HFFc6 (cell line): ENCODE measurements at regions not wholly inside any gene's neighbourhood (a gene's known extent, or its start where the extent isn't known, plus 50 kb on each side); places are given as distances from the start of the nearest gene placed in this dataset.

ENCODE experiments used
- DNase-seq: peaks from one replicate; pipeline ENCODE4 v3.0.0-alpha.2; 2018
- H3K27ac Mint-ChIP-seq: 2 replicates; pipeline ENCODE4 v1.8.0; 2020; ENCODE audit warnings: mild to moderate bottlenecking, mixed read lengths
- H3K27me3 Mint-ChIP-seq: 2 replicates; pipeline ENCODE4 v1.8.0; 2021; ENCODE audit warnings: mild to moderate bottlenecking, moderate library complexity, mixed read lengths; ENCODE audit not compliant: insufficient read depth
- H3K36me3 Mint-ChIP-seq: 2 replicates; pipeline ENCODE4 v1.8.0; 2021; ENCODE audit warnings: low read depth, mixed read lengths
- H3K4me1 Mint-ChIP-seq: 2 replicates; pipeline ENCODE4 v1.8.0; 2020; ENCODE audit warnings: low read depth, mixed read lengths
- H3K4me3 Mint-ChIP-seq: 2 replicates; pipeline ENCODE4 v1.8.0; 2020; ENCODE audit warnings: mild to moderate bottlenecking, moderate library complexity, mixed read lengths
- H3K9me3 Mint-ChIP-seq: 2 replicates; pipeline ENCODE4 v1.8.0; 2020; ENCODE audit warnings: mild to moderate bottlenecking, mixed read lengths
- TF ChIP-seq, protein P1 (sequence below): fragments of 200-600 bp; sonication (generic); IDR thresholded peaks from 2 replicates; pipeline ENCODE4 v1.5.0; 2021; ENCODE audit warnings: antibody characterized with exemption, mild to moderate bottlenecking

DNA sequence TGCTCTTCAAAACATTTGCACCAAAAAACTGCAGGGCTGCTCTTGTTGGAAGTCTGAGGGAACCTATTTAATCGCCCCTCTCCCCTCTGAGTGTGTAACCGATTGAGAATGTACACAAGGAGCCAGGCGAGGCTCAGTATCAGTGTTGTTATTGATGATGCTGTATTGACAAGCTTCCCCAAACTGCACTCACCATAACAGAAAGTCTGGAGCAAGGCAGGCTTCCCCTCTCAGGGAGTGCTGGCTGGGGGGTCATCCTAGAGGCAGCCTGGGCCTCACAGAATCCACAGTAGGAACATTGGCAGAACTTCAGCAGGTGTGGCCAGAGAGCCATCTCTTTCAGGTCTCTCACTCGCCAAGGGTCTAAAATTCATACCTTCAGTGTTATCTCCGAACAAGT, 58.1 kb upstream of the TUNAR start:
- Mint-ChIP-seq H3K27ac (no peak overlapping the region), H3K9me3 (peaks cover 40% of the 10 kb centered on the region), H3K27me3 (peaks cover 1% of the 10 kb centered on the region; the same call in 1 of the 2 replicates), H3K4me3 (no peak overlapping the region), H3K4me1 (no peaks in the 10 kb centered on the region), H3K36me3 (peaks cover 5% of the 10 kb centered on the region; the same call in 1 of the 2 replicates)
- TF ChIP-seq, protein P1, sequence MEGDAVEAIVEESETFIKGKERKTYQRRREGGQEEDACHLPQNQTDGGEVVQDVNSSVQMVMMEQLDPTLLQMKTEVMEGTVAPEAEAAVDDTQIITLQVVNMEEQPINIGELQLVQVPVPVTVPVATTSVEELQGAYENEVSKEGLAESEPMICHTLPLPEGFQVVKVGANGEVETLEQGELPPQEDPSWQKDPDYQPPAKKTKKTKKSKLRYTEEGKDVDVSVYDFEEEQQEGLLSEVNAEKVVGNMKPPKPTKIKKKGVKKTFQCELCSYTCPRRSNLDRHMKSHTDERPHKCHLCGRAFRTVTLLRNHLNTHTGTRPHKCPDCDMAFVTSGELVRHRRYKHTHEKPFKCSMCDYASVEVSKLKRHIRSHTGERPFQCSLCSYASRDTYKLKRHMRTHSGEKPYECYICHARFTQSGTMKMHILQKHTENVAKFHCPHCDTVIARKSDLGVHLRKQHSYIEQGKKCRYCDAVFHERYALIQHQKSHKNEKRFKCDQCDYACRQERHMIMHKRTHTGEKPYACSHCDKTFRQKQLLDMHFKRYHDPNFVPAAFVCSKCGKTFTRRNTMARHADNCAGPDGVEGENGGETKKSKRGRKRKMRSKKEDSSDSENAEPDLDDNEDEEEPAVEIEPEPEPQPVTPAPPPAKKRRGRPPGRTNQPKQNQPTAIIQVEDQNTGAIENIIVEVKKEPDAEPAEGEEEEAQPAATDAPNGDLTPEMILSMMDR = no peak
- no peak for DNase-seq

DNA sequence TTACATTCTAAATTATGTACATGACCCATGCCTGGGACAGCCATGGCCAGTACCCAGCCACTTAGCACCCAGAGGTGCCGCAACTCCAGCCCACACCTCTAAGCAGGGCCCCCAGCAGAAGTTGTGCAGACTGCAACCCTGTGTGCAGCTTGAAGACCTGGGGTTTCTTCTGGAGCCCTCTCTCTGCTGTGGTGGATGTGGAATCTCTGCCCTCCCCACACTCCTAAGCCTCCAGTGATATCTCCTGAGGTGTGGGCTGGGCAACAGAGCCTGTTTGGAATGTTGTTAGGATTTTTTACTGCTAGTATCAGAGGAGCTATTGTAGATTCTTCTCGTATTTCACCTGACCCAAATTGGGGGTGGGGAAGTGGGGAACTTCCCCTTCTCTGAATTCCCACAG, 59.4 kb upstream of the TUNAR start:
- DNase-seq = no peak
- peaks cover 1% of the 10 kb centered on the region; the same call in 1 of the 2 replicates for H3K27me3 Mint-ChIP-seq
- H3K4me3 Mint-ChIP-seq = no peak overlapping the region
- TF ChIP-seq, protein P1 = no peak
- no peaks in the 10 kb centered on the region for H3K4me1 Mint-ChIP-seq
- peaks cover 40% of the 10 kb centered on the region; the same call in 1 of the 2 replicates for H3K9me3 Mint-ChIP-seq
- H3K27ac Mint-ChIP-seq = no peak overlapping the region
- H3K36me3 Mint-ChIP-seq = peaks cover 5% of the 10 kb centered on the region; the same call in 1 of the 2 replicates

DNA sequence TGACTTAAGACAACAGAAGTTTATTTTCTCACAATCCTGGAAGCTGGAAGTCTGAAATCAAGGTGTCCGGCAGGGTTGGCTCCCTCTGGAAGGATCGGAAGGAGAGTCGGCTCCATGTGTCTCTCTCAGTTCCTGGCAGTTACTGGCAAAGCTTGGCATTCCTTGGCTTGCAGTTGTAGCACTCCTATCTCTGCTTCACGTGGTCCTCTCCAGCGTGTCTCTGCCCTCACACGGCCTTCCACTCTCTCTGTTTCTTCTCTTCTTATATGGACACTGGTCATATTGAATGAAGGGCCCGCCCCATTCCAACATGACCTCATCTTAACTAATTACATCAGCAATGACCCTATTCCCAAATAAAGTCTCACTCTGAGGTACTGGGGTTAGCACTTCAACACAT, 60.1 kb upstream of the TUNAR start:
- no peak overlapping the region for H3K27ac Mint-ChIP-seq
- H3K9me3 Mint-ChIP-seq = peaks cover 43% of the 10 kb centered on the region; the same call in 1 of the 2 replicates
- TF ChIP-seq, protein P1 = no peak
- DNase-seq = no peak
- H3K36me3 Mint-ChIP-seq = peaks cover 5% of the 10 kb centered on the region; the same call in 1 of the 2 replicates
- H3K4me1 Mint-ChIP-seq = no peaks in the 10 kb centered on the region
- H3K27me3 Mint-ChIP-seq = peaks cover 1% of the 10 kb centered on the region; the same call in 1 of the 2 replicates
- H3K4me3 Mint-ChIP-seq = no peak overlapping the region

DNA sequence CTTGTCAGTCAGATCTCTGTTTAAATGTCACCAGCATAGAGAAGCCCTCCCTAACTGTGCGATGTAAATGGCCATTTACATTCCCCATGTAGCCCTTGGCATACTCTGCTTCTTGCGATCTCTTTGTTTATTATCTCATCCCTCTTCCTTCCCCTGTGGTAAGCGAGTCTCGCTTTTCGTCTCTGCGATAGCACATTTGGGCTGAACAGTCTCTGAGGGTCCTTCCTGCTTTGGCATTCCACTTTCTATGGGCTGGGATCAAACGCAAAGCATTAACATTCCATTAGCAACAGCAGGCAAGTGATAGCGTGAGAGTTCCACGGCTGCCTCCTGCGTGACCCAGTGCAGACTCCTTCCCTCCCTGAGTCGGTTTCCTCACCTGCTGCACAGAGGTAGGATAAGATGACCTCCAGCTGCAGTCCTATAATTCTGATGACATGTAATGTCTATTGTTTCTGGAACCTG, 61.4 kb upstream of the TUNAR start:
- peaks cover 1% of the 10 kb centered on the region; the same call in 1 of the 2 replicates for H3K27me3 Mint-ChIP-seq
- no peak for DNase-seq
- TF ChIP-seq, protein P1 = no peak
- H3K9me3 Mint-ChIP-seq = peaks cover 45% of the 10 kb centered on the region
- H3K4me3 Mint-ChIP-seq = no peak overlapping the region
- H3K4me1 Mint-ChIP-seq = no peaks in the 10 kb centered on the region
- H3K27ac Mint-ChIP-seq = no peak overlapping the region
- H3K36me3 Mint-ChIP-seq = peaks cover 10% of the 10 kb centered on the region; the same call in 1 of the 2 replicates

DNA sequence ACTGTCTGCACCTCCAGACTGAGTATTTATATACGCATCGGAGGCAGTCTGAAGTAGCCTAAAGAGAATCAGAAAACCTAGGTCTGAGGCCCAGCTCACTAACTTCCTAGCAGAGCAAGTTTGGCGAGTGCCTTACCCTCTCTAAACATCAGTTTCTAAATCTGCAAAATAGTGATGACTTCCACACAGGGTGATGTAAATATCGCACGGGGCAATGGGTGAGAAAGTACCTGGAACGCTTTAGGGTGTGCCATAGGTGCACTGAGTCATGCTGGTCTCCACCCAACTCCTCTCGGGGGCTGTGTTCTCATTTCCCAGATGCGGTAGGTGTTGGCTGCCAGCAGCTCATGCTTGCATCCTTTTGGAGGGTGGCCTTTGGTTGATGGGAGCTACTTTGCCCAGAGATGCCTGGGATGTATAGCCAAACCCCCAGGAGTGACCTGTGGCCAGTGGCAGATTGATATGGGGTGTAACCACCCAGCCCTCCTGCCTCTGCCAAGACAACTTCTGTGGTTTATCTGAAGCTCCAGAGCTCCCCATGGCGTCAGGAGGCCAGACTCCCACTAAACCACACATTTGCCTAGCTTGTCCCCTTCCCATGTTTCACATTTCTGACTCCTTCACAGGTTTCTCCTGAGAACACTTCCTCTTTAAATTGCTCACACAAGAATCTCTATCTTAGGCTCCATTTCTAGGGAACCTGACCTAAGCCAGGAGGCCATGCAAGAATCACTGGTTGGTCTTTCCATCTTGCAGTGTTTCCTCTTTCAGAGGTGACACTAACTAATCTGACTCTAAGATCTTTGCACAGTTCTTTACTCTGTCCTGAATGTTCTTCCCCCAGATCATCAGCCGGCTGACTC, 62.0 kb upstream of the TUNAR start:
- no peak overlapping the region for H3K4me3 Mint-ChIP-seq
- TF ChIP-seq, protein P1 = no peak
- no peak overlapping the region for H3K27ac Mint-ChIP-seq
- H3K36me3 Mint-ChIP-seq = peaks cover 10% of the 10 kb centered on the region; the same call in 1 of the 2 replicates
- peaks cover 1% of the 10 kb centered on the region; the same call in 1 of the 2 replicates for H3K27me3 Mint-ChIP-seq
- no peak for DNase-seq
- no peaks in the 10 kb centered on the region for H3K4me1 Mint-ChIP-seq
- peaks cover 44% of the 10 kb centered on the region for H3K9me3 Mint-ChIP-seq
